ENCODE measurements at regions not wholly inside any gene's neighbourhood (a gene's known extent, or its start where the extent isn't known, plus 50 kb on each side); places are given as distances from the start of the nearest gene placed in this dataset.

GRCh38 chr13:107233541-107233940 is 665.6 kb upstream of the ARGLU1 start:
- DNase-seq: no peak

- no peak for DNase-seq
Observed at GRCh38 chr13:107231944-107232343, 664.0 kb upstream of the ARGLU1 start.

DNA sequence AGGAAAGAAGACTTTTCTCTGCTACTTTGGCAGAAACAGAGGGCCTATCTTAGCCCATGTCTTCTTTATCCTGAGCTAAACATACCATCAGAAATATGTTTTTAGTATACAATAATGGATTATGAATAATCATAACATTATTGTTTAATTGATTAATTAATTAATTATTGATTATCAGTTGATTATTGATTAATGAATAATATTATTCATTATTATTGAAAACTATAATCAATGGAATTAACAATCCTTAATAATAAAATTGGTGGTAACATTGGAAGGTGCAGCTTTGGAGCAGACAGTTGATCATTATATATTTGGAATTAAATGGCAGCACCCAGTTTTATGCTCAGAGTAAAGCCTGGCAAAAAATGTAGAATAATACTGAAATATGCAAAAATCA is 655.9 kb upstream of the ARGLU1 start:
- no peak for DNase-seq

- no peak for DNase-seq
Observed at GRCh38 chr13:107222597-107222996, 654.7 kb upstream of the ARGLU1 start.

GRCh38 chr13:107220245-107220644 is 652.3 kb upstream of the ARGLU1 start:
- no peak for DNase-seq

GRCh38 chr13:107217251-107217650 is 649.3 kb upstream of the ARGLU1 start:
- no peak for DNase-seq

- DNase-seq: no peak
Observed at GRCh38 chr13:107216046-107216755, 648.3 kb upstream of the ARGLU1 start.

- peak; percentile 91 for DNase-seq
Observed at GRCh38 chr13:107211073-107211472, 643.1 kb upstream of the ARGLU1 start.

DNA sequence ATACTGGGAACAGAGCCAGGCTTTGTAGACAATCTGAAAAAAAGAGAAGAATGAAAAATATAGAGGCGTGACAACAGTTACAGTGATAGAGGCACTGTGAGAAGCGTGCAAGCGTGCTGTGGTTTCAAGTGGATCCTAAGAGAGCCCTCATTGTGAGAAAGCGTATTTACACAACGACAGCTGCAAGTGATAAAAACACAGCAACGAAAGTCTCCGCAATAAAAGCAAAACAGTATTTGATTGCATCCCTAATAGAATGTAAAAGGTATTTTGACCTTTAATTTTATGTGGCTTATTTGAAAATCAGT is 642.7 kb upstream of the ARGLU1 start:
- DNase-seq: no peak

DNA sequence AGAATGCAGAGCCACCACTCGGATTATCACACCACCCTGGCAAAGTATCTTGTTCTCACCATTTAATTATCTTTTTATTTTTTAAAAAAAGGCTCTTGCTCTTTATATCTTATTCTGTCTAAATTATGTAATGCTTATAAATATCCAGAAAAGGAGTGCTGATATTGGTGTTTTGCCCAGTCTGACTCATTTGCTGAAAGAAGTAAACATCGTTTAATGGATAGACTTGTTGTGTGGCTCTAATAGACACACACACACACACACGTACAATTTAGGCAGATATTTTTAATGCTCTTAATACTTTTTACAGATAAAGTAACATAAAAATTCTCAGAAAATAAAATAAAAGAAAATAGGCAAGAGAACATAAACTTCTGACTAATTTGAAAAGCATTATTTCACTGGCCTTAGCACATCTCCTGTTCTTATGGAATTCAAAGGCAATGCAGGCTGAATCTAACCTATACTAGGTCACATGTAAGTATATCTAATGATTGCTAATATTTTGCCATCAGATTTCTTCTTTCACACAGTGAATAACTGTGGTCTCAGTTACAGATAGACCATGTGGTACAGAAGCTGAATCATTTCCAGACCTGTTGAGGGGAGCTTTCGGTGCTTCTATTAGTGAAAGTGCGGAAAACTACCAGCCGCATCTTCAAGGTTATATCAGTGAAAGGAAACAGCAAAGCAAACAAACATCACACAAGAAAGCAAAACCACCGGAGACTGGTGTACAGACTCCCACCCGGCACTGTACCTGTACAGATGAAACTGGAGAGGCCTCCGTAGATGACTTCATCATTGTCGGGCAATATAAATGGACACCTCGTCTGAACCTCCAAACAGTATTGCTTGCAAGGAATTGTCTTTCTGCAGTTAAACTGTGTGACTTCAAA is 642.1 kb upstream of the ARGLU1 start:
- DNase-seq: no peak

DNA sequence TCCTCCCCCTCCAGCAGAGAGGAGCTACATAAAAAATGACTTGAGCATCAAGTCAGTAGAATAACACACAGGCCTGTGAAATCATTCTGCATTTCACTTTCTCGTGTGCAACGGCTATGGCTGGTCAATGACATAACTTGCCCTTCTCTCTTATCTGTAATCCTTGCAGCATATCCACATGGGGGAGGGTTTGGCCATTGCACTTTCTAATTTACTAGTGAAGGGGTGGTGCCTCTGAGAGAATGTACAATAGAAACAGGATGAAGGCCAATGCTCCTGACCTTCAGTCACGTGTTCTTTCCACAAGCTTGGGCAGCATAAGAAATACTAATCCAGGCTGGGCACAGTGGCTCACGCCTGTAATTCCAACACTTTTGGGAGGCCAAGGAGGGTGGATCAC is 641.0 kb upstream of the ARGLU1 start:
- no peak for DNase-seq

GRCh38 chr13:107205318-107206104 is 637.6 kb upstream of the ARGLU1 start:
- DNase-seq: peak; percentile 72

DNA sequence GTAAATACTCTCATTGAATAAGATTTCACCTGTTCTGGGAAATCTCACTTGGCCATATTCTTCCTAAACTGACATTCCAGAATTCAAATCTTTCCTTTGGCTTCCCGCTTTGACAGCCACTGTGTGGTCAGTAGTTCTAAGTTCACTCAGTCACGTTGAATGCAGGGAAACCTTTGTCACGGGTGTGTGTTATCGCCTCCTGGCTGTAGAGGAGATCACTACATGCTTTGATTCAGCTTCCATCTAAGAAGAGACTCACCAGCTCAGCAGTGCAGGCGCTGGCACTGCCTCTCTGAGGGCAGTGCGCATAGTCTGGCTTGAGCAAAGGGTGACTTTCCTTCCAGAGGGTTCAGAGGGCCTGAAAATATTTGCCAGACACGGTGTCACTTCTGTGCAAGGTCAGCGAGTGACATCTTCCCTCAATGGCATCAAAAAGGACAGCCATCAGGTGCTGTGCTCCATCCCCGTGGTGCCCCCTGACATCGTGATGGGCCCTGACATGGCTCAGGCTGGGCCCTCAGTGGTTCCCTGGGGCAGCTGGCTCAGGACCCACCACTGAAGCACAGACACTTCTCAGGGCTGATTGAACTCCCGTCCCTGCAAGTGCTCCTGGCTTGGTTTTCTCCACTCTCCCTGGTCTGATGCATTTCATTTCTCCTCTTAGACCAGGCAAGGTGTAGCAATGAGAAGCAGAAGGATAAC is 635.4 kb upstream of the ARGLU1 start:
- DNase-seq: no peak

GRCh38 chr13:107202371-107203023 is 634.6 kb upstream of the ARGLU1 start:
- no peak for DNase-seq

DNA sequence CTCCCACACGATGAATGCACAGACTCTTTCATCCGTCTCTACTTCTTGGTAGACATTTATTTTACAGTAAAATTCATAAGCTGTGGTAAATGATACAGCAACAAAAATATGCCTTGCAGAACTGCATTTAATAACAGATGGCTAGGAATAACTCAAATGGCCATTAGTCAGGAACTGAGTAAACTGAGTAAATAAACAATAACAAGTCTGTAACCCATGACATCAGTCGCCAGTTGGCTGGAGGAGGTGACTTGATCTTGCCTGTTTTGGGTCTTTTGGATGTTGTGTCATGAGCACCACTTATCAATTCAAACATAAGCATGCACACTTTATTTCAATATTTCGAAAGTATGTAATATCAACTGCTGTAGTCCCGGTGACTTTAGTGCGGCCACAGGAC is 632.6 kb upstream of the ARGLU1 start:
- DNase-seq: no peak

DNA sequence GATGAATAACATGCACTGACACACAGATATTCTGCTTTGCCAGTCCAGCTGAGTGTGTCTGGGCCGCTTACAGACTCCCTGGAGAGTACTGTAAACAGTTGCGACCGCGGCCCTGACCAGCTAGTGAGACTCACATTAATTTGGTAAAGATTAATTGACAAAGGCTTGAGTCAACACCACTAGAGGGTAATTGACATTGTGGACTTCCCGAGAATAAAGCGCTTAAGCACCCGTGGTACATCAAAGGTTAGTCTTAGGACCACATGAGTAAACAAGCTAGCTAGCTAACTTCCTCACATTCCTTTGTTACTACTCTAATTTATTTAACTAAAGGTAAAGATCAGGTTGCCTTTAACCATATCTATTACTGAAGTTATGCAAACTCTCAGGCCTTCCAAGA is 624.4 kb upstream of the ARGLU1 start:
- no peak for DNase-seq

- DNase-seq: no peak
Observed at GRCh38 chr13:107190065-107190464, 622.1 kb upstream of the ARGLU1 start.

- no peak for DNase-seq
Observed at GRCh38 chr13:107185889-107186288, 618.0 kb upstream of the ARGLU1 start.

GRCh38 chr13:107170270-107170931 is 602.5 kb upstream of the ARGLU1 start:
- DNase-seq: no peak

- DNase-seq: no peak
Observed at GRCh38 chr13:107157271-107157670, 589.3 kb upstream of the ARGLU1 start.

DNA sequence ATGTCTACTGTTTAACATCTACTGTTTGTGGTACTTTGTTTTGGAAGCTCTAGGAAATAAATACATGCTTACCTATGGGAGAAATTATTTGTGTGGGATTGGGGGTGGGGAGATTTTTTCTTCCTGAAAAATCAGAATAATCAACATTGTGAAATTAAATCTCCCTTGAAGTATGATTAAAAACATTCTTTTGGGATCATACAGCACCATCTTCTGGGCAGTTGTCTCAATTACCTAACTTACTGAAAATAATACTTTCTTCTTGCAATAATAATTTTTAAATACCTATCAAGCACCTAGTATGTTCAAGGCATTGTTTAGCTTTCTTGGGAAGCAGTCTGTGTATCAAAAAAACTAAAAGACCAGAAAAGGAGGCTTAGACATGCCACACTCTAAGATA is 576.5 kb upstream of the ARGLU1 start:
- DNase-seq: no peak

- no peak for DNase-seq
Observed at GRCh38 chr13:107141767-107142166, 573.8 kb upstream of the ARGLU1 start.
